Left forelimb (tissue), 1 donor: ENCODE measurements at regions not wholly inside any gene's neighbourhood (a gene's known extent, or its start where the extent isn't known, plus 50 kb on each side); places are given as distances from the start of the nearest gene placed in this dataset.

Source experiments
- DNase-seq: peaks from one replicate; pipeline ENCODE4 v3.0.0-alpha.2; 2018; ENCODE audit warnings: low spot score

- no peak for DNase-seq
Measured at GRCh38 chrX:22325096-22325495, 52.4 kb downstream of the CBLL2 start.

DNA sequence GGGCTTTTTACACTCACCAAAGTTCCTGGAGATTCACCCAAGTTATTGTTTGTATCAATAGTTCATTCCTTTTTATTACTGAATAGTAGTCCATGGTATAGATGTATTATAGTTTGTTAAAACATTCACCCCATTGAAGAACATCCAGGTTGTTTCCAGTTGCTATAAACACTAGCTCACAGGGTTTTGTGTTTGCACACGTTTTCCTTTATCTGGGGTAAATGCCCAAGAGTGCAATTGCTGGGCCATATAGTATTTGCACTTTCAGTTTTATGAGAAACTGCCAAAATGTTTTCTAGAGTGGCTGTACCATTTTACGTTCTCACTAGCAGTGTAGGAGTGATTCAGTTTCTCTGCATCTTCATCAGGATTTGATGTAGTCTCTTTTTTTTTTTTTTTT is 57.1 kb downstream of the CBLL2 start:
- no peak for DNase-seq

- DNase-seq: no peak
Measured at GRCh38 chrX:22338740-22339139, 66.0 kb downstream of the CBLL2 start.

GRCh38 chrX:22339459-22339858 is 66.7 kb downstream of the CBLL2 start:
- DNase-seq: no peak

DNA sequence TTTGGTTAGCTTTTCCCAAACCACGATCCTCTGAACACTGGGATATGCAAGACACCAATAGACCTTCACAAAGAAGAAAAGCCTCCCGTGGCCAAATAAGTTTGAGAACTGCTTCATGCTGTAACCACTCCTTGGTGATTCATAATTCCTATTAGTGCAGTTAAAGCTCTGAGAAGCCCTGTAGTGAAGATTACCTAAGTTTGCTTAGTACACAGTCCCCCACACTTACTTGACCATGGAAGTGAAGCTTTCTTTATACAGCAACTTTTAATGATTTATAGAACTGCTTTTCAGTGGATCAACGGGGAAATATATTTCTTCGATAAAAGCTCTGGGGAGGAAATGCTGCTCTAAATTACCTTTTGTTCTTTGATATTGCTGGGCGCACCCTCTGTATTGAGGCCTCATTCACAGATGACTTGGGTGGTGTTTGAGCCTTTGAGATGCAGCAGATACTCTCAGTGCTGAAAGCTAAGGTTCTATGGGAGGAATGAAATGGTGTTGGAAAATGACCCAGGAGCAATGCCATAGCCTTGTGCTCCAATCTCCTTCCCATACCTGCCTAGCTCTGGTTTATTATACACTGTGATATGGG is 67.4 kb downstream of the CBLL2 start:
- DNase-seq: no peak

DNA sequence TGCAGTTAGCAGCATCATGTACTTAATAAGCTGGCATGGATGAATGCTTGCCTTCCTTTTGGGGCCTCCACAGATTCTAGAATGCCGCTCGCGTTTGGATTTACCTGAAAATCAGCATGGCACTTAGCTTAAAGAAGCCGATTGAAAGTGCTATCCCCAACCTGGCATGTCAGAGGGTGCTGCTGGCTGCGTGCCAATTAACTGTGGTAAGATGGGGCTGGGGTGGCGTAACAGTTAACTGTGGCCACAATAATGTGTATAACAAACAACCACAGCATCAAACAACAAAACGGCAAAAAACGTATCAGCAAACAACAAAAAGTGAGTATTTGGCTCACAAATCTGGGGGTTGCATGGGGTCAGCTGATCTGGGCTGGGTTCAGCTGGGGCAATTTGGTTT is 70.5 kb downstream of the CBLL2 start:
- DNase-seq: no peak

- DNase-seq: no peak
Measured at GRCh38 chrX:22345884-22346283, 73.2 kb downstream of the CBLL2 start.

DNA sequence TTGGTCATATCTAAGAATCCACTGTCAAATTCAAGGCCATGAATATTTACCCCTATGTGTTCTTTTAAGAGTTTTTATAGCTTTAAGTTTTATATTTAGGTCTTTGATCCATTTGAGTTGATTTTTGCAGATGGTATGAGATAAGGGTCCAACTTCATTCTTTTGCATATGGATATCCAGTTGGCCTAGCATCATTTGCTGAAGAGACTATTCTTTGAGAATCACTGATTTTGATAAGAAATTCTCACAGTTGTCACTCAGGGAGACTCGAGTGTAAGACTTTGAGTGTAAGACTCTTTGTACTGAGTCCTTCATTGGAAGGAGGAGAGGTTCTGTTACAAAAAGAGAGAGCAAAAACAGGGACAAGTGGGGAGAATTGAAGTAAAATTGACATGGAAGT is 74.8 kb downstream of the CBLL2 start:
- no peak for DNase-seq

DNA sequence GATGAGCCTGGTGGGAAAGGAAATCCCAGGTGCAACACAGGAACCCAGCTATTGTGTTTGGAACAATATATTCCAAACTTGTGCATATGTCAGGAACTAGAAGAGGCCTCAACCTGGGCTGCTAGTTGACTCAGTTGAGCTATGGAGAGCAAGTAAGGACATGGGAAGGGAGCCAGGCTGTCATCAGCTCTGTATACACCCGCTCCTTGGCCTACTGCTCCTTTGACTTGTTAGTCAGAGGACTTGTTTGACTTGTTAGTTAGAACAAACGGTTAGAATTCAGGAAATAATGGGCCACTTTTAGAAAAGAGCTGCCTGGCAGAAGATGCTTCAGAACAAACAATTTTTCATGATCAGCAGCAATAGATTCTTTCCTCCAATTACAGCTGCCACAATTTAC is 76.4 kb downstream of the CBLL2 start:
- no peak for DNase-seq

GRCh38 chrX:22351076-22351475 is 78.4 kb downstream of the CBLL2 start:
- DNase-seq: no peak

- DNase-seq: no peak
Measured at GRCh38 chrX:22351966-22352365, 79.3 kb downstream of the CBLL2 start.

- no peak for DNase-seq
Measured at GRCh38 chrX:22357621-22358020, 84.9 kb downstream of the CBLL2 start.

GRCh38 chrX:22360129-22360528 is 87.4 kb downstream of the CBLL2 start:
- no peak for DNase-seq

GRCh38 chrX:22365460-22365859 is 92.7 kb downstream of the CBLL2 start:
- no peak for DNase-seq

DNA sequence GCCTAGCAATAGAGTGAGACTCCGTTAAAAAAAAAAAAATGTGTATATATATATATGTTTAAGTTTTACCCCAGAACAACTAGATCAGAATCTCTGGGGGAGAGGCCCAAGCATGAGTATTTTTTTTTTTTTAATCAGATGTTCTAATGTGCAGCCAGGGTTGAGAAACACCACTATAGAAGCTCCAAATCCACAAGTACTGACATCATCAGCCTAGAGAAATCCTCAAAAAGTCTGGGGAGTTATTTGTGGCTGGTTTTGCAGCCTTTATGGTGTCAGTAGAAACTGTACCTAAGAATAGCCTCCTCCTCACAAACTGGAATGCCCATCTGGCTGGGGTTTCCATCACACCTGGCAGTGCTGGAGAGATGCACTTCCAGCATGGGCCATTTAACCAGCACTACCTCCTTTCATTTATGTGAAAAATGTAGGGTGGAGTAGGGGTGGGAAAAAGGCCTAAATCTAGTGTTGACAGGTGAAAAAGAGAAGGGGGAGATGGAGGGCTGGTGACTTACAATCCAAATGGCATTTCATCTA is 93.5 kb downstream of the CBLL2 start:
- DNase-seq: no peak

DNA sequence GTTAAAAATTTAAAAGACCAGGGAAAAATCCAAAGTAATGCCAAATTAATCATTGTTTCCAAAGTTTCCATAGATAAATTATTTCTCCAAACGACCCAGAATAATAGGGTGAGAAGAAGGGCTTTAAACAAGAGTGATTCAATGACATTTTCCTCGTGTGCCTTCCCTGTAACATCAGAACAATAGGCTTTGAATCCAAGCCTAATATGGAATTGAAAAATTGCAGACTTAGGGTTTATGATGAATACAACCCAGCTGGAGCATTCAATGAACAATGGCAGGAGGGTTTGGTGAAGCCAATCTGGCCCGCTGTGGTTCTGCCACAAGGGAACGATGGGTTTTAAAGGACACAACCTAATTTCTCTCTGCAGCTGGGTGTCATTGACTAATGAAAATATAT is 94.2 kb downstream of the CBLL2 start:
- DNase-seq: no peak

GRCh38 chrX:22373094-22373493 is 100.4 kb downstream of the CBLL2 start:
- DNase-seq: no peak

- no peak for DNase-seq
Measured at GRCh38 chrX:22373766-22374165, 101.1 kb downstream of the CBLL2 start.

DNA sequence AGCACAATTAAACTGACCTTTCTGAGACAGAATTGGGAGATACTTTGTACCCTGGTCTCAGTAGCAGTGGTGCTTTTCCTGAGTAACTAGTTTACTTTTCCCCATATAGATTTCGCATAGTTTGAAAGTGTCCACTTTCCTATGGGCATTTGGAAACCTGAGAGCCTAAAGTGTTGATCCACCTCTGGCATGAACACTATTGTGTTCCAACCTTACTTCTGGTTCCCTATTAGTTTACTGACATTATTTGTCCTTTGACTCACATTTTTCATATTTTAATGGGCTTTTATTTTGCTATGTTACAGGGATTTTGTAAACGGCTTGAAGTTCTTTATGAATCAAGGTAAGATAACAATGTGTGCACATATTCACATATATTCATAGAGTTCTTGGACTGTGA is 103.7 kb downstream of the CBLL2 start:
- no peak for DNase-seq

DNA sequence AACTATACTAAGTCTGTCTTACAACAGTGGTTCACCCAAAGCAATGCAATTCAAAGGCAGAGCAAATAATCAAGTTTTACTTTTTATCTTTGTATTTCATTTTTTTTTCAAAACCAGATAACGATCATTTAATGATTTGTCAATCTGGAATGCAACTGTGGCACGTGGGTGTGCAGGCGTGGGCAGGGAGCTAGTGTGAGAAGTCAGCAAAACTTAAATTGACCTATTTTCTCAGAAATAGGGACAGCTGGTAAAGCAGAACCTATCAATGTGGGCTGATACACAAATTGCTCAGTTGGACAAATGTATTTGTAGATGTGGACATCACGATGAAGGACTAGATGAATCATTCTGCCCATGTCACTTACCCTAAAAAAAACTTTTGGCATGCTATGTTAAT is 105.6 kb downstream of the CBLL2 start:
- no peak for DNase-seq

GRCh38 chrX:22383988-22384387 is 111.3 kb downstream of the CBLL2 start:
- DNase-seq: no peak

- no peak for DNase-seq
Measured at GRCh38 chrX:22389556-22390179, 117.0 kb downstream of the CBLL2 start.

- no peak for DNase-seq
Measured at GRCh38 chrX:22392133-22392948, 119.6 kb downstream of the CBLL2 start.
